SK-N-SH (cell line): ENCODE measurements at regions not wholly inside any gene's neighbourhood (a gene's known extent, or its start where the extent isn't known, plus 50 kb on each side); places are given as distances from the start of the nearest gene placed in this dataset.

Experiments used
- CHD2 ChIP-seq: fragments of 150-350 bp; IDR thresholded peaks from 2 replicates; pipeline ENCODE4 v1.6.1; 2018; ENCODE audit warnings: low read length; ENCODE audit not compliant: partially characterized antibody
- FOXM1 ChIP-seq: IDR thresholded peaks from 2 replicates; pipeline ENCODE4 v1.4.0; 2012; ENCODE audit warnings: low read depth, mild to moderate bottlenecking
- JUND ChIP-seq: IDR thresholded peaks from 2 replicates; pipeline ENCODE4 v1.4.0; 2012
- POLR2AphosphoS5 ChIP-seq: IDR thresholded peaks from 2 replicates; pipeline ENCODE4 v1.6.1; 2012; ENCODE audit warnings: low read depth, low read length
- SIN3A ChIP-seq: IDR thresholded peaks from 2 replicates; pipeline ENCODE4 v1.6.1; 2012; ENCODE audit warnings: low read depth, mild to moderate bottlenecking, low read length, moderate library complexity, borderline replicate concordance
- SMC3 ChIP-seq: IDR thresholded peaks from 2 replicates; pipeline ENCODE4 v1.6.1; 2012; ENCODE audit warnings: low read depth, low read length, improper control_type of control experiment
- TAF1 ChIP-seq: IDR thresholded peaks from 2 replicates; pipeline ENCODE4 v1.6.1; 2012; ENCODE audit warnings: low read depth, mild to moderate bottlenecking, low read length, moderate library complexity, borderline replicate concordance
- TCF12 ChIP-seq: IDR thresholded peaks from 2 replicates; pipeline ENCODE4 v1.4.0; 2012
- YY1 ChIP-seq: IDR thresholded peaks from 2 replicates; pipeline ENCODE4 v1.4.0; 2012; ENCODE audit warnings: low read depth, mild to moderate bottlenecking
- TF ChIP-seq, protein P1 (sequence below): fragments of 200-600 bp; sonication (generic); IDR thresholded peaks from 2 replicates; pipeline ENCODE4 v1.6.1; 2017; ENCODE audit warnings: antibody characterized with exemption, mild to moderate bottlenecking, moderate library complexity
- TF ChIP-seq, protein P2 (sequence below): IDR thresholded peaks from 2 replicates; pipeline ENCODE4 v1.4.0; 2012; ENCODE audit warnings: low read depth
- TF ChIP-seq, protein P3 (sequence below): fragments of 150-350 bp; IDR thresholded peaks from 2 replicates; pipeline ENCODE4 v1.6.1; 2017; ENCODE audit warnings: antibody characterized with exemption, low read length, low read depth, borderline replicate concordance
- TF ChIP-seq, protein P4 (sequence below): IDR thresholded peaks from 2 replicates; pipeline ENCODE4 v1.6.1; 2012; ENCODE audit warnings: mild to moderate bottlenecking, low read depth, low read length, moderate library complexity
- TF ChIP-seq, protein P5 (sequence below): IDR thresholded peaks from 2 replicates; pipeline ENCODE4 v1.4.0; 2012; ENCODE audit warnings: low read depth, borderline replicate concordance

DNA sequence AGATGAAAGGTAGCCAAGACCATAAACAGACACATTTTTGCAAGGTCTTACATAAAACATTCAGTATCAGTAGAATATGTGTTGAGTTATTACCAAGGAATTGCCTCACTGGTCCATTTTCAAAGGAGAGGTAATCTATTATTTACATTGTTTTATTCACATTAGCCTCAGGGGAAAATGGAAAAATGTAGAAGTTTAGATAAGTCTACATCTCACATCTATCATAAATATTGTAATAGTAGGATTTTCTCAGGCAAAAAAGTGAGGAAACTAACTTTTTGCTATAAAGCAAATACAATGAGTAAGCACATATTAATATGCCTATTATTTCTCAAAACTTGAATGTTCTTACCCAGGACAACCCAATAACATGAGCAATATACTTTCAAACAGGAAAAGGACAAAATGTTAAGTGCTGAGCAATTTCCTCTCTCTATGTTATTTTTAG is 184.6 kb upstream of the AGTR1 start:
- TF ChIP-seq, protein P1, sequence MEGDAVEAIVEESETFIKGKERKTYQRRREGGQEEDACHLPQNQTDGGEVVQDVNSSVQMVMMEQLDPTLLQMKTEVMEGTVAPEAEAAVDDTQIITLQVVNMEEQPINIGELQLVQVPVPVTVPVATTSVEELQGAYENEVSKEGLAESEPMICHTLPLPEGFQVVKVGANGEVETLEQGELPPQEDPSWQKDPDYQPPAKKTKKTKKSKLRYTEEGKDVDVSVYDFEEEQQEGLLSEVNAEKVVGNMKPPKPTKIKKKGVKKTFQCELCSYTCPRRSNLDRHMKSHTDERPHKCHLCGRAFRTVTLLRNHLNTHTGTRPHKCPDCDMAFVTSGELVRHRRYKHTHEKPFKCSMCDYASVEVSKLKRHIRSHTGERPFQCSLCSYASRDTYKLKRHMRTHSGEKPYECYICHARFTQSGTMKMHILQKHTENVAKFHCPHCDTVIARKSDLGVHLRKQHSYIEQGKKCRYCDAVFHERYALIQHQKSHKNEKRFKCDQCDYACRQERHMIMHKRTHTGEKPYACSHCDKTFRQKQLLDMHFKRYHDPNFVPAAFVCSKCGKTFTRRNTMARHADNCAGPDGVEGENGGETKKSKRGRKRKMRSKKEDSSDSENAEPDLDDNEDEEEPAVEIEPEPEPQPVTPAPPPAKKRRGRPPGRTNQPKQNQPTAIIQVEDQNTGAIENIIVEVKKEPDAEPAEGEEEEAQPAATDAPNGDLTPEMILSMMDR: no peak
- TF ChIP-seq POLR2AphosphoS5 (no peak), FOXM1 (no peak), TCF12 (no peak), SIN3A (no peak), TAF1 (no peak), JUND (no peak), SMC3 (no peak), YY1 (no peak), CHD2 (no peak)
- TF ChIP-seq, protein P2, sequence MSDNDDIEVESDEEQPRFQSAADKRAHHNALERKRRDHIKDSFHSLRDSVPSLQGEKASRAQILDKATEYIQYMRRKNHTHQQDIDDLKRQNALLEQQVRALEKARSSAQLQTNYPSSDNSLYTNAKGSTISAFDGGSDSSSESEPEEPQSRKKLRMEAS: no peak
- TF ChIP-seq, protein P3, sequence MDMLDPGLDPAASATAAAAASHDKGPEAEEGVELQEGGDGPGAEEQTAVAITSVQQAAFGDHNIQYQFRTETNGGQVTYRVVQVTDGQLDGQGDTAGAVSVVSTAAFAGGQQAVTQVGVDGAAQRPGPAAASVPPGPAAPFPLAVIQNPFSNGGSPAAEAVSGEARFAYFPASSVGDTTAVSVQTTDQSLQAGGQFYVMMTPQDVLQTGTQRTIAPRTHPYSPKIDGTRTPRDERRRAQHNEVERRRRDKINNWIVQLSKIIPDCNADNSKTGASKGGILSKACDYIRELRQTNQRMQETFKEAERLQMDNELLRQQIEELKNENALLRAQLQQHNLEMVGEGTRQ: no peak
- TF ChIP-seq, protein P4, sequence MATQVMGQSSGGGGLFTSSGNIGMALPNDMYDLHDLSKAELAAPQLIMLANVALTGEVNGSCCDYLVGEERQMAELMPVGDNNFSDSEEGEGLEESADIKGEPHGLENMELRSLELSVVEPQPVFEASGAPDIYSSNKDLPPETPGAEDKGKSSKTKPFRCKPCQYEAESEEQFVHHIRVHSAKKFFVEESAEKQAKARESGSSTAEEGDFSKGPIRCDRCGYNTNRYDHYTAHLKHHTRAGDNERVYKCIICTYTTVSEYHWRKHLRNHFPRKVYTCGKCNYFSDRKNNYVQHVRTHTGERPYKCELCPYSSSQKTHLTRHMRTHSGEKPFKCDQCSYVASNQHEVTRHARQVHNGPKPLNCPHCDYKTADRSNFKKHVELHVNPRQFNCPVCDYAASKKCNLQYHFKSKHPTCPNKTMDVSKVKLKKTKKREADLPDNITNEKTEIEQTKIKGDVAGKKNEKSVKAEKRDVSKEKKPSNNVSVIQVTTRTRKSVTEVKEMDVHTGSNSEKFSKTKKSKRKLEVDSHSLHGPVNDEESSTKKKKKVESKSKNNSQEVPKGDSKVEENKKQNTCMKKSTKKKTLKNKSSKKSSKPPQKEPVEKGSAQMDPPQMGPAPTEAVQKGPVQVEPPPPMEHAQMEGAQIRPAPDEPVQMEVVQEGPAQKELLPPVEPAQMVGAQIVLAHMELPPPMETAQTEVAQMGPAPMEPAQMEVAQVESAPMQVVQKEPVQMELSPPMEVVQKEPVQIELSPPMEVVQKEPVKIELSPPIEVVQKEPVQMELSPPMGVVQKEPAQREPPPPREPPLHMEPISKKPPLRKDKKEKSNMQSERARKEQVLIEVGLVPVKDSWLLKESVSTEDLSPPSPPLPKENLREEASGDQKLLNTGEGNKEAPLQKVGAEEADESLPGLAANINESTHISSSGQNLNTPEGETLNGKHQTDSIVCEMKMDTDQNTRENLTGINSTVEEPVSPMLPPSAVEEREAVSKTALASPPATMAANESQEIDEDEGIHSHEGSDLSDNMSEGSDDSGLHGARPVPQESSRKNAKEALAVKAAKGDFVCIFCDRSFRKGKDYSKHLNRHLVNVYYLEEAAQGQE: no peak
- TF ChIP-seq, protein P5, sequence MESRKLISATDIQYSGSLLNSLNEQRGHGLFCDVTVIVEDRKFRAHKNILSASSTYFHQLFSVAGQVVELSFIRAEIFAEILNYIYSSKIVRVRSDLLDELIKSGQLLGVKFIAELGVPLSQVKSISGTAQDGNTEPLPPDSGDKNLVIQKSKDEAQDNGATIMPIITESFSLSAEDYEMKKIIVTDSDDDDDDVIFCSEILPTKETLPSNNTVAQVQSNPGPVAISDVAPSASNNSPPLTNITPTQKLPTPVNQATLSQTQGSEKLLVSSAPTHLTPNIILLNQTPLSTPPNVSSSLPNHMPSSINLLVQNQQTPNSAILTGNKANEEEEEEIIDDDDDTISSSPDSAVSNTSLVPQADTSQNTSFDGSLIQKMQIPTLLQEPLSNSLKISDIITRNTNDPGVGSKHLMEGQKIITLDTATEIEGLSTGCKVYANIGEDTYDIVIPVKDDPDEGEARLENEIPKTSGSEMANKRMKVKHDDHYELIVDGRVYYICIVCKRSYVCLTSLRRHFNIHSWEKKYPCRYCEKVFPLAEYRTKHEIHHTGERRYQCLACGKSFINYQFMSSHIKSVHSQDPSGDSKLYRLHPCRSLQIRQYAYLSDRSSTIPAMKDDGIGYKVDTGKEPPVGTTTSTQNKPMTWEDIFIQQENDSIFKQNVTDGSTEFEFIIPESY: no peak
